ENCODE measurements at regions not wholly inside any gene's neighbourhood (a gene's known extent, or its start where the extent isn't known, plus 50 kb on each side); places are given as distances from the start of the nearest gene placed in this dataset.

DNA sequence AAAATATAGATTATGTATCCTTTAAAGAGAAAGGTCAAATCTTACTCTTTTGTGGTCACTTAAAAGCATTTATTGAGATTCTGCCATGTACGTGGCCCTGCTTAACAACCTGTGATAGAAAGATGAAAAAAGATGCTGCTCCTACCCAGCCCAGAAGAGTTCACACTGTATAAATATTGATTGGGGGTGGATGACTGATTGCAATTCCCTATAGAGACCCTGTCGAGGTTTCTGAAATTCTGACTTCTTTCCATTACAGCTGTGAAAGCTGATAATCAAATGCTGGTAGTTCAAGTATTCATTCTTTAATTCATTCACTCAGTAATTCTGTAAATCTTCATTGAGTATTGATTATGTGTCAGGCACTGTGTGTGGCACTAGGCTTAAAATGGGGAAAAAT, 114.1 kb upstream of the CHL1 start:
- TF ChIP-seq, protein P1, sequence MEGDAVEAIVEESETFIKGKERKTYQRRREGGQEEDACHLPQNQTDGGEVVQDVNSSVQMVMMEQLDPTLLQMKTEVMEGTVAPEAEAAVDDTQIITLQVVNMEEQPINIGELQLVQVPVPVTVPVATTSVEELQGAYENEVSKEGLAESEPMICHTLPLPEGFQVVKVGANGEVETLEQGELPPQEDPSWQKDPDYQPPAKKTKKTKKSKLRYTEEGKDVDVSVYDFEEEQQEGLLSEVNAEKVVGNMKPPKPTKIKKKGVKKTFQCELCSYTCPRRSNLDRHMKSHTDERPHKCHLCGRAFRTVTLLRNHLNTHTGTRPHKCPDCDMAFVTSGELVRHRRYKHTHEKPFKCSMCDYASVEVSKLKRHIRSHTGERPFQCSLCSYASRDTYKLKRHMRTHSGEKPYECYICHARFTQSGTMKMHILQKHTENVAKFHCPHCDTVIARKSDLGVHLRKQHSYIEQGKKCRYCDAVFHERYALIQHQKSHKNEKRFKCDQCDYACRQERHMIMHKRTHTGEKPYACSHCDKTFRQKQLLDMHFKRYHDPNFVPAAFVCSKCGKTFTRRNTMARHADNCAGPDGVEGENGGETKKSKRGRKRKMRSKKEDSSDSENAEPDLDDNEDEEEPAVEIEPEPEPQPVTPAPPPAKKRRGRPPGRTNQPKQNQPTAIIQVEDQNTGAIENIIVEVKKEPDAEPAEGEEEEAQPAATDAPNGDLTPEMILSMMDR (conservative IDR thresholded peaks at IDR 0.05; ENCODE audit: low read depth, low read length): no peak
- no peak overlapping the region for H3K4me3 ChIP-seq (ENCODE audit: low read length)
- DNase-seq (ENCODE audit: low read depth): no peak

DNA sequence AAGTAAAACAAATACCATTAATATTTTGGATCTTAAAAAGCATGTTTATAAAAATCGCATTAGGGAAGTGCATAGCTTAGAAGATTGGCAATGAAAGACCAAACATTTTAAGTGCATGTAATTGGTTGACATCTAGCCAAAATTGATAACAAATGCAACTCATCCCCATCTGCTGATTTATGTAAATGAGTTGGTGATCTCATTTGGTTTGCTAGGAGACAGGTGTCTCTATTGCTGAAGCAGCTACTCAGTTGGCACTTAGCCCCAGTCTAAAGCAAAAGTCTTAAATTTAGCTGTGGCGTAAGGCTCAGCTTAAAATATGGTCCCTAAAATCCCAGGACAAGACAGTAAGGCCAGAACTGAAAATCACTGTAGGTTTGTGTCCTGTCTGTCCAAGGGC, 113.5 kb upstream of the CHL1 start:
- no peak for DNase-seq (ENCODE audit: low read depth)
- TF ChIP-seq, protein P1 (conservative IDR thresholded peaks at IDR 0.05; ENCODE audit: low read depth, low read length): no peak
- no peak overlapping the region for H3K4me3 ChIP-seq (ENCODE audit: low read length)

DNA sequence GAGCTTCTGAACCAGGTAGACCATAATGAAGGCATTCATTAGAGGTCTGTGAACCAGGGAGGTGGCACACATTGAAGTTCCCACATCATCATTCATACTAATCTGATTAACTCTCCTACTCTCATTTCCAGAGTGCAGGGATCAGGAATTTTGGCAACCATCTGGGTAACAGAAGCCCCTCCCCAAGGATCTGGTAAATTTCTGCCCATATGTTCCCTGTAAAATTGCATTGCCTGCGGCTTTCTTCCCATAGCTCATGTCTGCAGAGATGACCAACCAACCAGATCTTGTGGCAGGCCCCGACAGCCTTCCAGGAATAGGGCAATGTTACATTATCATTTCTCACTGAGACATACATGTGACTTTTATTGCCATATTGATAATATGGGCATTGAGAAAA, 111.4 kb upstream of the CHL1 start:
- H3K4me3 ChIP-seq (ENCODE audit: low read length): no peak overlapping the region
- TF ChIP-seq, protein P1 (conservative IDR thresholded peaks at IDR 0.05; ENCODE audit: low read depth, low read length): no peak
- DNase-seq (ENCODE audit: low read depth): no peak

DNA sequence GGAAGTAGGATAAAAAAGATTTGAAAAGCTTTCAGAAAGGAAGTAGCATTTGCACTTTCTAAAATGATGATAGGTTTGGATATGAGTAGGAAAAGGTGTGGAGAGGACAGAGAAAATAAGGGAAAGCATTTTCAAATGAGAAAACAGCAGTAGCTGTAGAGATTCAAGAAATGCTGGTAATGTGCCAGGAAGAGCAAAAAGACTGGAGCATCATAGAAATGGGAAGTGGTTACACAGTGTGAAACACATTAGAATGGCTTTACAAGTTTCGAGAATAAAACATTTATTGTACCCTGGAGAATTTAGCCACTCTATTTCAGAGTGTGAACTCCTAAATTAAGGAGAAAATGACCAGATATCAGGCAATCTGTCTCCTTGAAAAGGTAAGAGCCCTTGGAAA, 108.3 kb upstream of the CHL1 start:
- TF ChIP-seq, protein P1 (conservative IDR thresholded peaks at IDR 0.05; ENCODE audit: low read depth, low read length): no peak
- no peak for DNase-seq (ENCODE audit: low read depth)
- no peak overlapping the region for H3K4me3 ChIP-seq (ENCODE audit: low read length)

DNA sequence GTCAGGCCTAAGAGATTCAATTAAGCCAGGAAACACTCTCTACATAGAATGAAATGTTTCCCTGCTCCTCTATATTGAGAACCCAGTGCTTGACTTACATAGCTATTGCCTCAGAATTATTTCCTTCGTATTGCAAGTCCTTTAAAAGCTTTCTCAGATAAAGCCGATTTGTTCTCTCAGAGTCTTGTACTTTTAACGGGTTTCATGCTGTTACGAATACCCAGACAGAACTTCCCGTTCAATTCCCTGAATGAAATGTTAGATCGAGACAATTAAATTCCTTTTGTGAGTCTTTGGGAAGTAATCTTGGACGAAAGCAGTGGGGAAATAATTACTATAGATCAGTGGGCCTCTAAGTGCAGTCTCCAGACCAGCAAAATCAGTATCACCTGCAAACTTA, 102.8 kb upstream of the CHL1 start:
- DNase-seq (ENCODE audit: low read depth): no peak
- TF ChIP-seq, protein P1 (conservative IDR thresholded peaks at IDR 0.05; ENCODE audit: low read depth, low read length): no peak
- H3K4me3 ChIP-seq (ENCODE audit: low read length): no peak overlapping the region

DNA sequence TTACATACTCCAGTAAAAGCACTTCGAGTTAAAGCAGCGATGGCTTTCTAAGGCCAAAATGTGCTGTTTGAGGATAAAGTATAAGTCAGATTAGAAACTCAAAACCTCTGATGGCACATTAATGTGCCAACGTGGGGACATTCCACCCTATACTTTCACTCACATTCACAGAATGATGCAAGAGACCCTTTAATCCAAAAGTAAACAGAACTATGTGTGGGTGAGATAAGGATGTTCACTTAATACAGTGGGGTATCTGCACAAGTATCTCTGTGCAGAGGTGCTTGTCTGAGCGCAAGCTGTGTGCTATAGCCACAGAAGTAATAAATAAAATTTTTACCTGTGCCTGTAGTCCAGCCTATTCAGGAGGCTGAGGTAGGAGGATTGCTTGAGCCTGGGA, 100.3 kb upstream of the CHL1 start:
- TF ChIP-seq, protein P1 (conservative IDR thresholded peaks at IDR 0.05; ENCODE audit: low read depth, low read length): no peak
- no peak for DNase-seq (ENCODE audit: low read depth)
- no peak overlapping the region for H3K4me3 ChIP-seq (ENCODE audit: low read length)

DNA sequence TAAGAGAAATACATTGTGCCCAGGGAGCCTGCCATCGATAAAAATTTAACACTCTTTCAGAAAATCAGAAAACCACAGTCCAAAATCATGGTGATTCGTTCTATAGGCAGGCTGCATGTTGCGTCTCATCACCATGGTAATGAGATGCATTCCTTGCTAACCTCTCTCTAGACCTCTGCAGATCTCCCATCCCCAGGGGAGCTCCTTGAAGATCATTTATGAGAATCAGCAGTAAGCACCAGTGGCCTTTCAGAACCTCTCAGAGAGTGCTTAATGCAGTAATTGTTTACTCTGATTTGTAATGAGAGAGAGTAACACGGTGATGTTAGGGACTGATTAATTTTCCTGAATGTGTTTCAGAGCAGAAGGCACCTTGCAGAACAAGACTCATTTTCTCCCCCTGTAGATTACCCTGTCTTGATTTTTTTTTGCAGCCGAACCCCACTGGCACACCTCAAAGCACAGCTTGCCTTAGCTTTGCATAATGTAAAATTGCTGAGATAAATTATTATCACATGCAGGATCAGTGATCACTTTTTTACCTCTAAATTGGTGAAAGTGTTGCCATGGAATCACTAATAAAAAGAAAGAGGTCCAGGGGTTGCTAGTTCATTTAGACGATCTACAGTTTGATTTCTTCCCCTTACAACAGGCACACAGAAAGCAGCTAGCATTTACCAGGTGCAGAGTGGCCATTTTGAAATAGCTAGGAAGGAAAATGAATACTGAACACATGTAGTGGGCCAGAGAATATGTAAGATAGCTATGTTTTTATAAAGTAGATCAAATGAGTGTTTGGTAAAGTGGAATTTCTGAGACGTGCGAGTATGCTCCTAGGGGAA, 98.9 kb upstream of the CHL1 start:
- DNase-seq (ENCODE audit: low read depth): no peak
- no peak overlapping the region for H3K4me3 ChIP-seq (ENCODE audit: low read length)
- TF ChIP-seq, protein P1 (conservative IDR thresholded peaks at IDR 0.05; ENCODE audit: low read depth, low read length): no peak
